ENCODE measurements at regions not wholly inside any gene's neighbourhood (a gene's known extent, or its start where the extent isn't known, plus 50 kb on each side); places are given as distances from the start of the nearest gene placed in this dataset.

DNA sequence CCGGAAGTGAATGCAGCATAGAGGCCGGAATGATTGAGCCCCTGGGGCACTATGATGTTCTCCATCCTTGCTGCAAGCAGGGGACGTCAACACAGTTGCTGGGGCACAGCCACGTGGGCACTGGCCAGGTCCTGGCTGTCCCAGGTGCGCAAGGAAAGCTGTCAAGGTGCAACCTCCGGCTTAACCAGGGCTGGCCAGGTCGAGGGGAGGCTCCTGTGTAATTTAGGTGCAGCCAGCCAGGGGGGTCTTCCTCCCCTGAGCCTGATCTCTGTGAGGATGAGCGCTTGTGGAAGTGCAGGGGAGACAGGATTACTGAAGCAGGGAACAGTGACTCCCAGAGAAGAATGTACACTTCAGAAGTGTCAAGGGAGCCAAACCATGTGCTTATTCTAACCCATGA is 852.8 kb upstream of the TMEM132C start:
- TF ChIP-seq, protein P1, sequence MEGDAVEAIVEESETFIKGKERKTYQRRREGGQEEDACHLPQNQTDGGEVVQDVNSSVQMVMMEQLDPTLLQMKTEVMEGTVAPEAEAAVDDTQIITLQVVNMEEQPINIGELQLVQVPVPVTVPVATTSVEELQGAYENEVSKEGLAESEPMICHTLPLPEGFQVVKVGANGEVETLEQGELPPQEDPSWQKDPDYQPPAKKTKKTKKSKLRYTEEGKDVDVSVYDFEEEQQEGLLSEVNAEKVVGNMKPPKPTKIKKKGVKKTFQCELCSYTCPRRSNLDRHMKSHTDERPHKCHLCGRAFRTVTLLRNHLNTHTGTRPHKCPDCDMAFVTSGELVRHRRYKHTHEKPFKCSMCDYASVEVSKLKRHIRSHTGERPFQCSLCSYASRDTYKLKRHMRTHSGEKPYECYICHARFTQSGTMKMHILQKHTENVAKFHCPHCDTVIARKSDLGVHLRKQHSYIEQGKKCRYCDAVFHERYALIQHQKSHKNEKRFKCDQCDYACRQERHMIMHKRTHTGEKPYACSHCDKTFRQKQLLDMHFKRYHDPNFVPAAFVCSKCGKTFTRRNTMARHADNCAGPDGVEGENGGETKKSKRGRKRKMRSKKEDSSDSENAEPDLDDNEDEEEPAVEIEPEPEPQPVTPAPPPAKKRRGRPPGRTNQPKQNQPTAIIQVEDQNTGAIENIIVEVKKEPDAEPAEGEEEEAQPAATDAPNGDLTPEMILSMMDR (conservative IDR thresholded peaks at IDR 0.05; ENCODE audit: low read depth, low read length) = no peak
- TF ChIP-seq EZH2 (IDR thresholded peaks at IDR 0.05; ENCODE audit: low read length, unreplicated experiment) = no peak

Data from PC-3 (cell line).